LNCaP clone FGC (cell line): ENCODE measurements at regions not wholly inside any gene's neighbourhood (a gene's known extent, or its start where the extent isn't known, plus 50 kb on each side); places are given as distances from the start of the nearest gene placed in this dataset.

Experiments
- DNase-seq: peaks from one replicate; pipeline ENCODE4 v3.0.0-alpha.2; 2011; ENCODE audit warnings: low read depth
- H3K4me3 ChIP-seq: 2 replicates; pipeline ENCODE4 v1.5.1; 2011; ENCODE audit warnings: mild to moderate bottlenecking, low read depth, low read length, control low read depth
- TF ChIP-seq, protein P1 (sequence below): IDR thresholded peaks from 2 replicates; pipeline ENCODE4 v1.5.1; 2012; ENCODE audit warnings: mild to moderate bottlenecking; ENCODE audit not compliant: control insufficient read depth, insufficient read depth; ENCODE audit errors: extremely low read depth

GRCh38 chr2:150946831-150947230 is 314.8 kb downstream of the RBM43 start:
- TF ChIP-seq, protein P1, sequence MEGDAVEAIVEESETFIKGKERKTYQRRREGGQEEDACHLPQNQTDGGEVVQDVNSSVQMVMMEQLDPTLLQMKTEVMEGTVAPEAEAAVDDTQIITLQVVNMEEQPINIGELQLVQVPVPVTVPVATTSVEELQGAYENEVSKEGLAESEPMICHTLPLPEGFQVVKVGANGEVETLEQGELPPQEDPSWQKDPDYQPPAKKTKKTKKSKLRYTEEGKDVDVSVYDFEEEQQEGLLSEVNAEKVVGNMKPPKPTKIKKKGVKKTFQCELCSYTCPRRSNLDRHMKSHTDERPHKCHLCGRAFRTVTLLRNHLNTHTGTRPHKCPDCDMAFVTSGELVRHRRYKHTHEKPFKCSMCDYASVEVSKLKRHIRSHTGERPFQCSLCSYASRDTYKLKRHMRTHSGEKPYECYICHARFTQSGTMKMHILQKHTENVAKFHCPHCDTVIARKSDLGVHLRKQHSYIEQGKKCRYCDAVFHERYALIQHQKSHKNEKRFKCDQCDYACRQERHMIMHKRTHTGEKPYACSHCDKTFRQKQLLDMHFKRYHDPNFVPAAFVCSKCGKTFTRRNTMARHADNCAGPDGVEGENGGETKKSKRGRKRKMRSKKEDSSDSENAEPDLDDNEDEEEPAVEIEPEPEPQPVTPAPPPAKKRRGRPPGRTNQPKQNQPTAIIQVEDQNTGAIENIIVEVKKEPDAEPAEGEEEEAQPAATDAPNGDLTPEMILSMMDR = no peak
- H3K4me3 ChIP-seq = no peak overlapping the region
- no peak for DNase-seq

GRCh38 chr2:150944315-150944714 is 317.3 kb downstream of the RBM43 start:
- no peak overlapping the region for H3K4me3 ChIP-seq
- DNase-seq = no peak
- TF ChIP-seq, protein P1 = no peak

DNA sequence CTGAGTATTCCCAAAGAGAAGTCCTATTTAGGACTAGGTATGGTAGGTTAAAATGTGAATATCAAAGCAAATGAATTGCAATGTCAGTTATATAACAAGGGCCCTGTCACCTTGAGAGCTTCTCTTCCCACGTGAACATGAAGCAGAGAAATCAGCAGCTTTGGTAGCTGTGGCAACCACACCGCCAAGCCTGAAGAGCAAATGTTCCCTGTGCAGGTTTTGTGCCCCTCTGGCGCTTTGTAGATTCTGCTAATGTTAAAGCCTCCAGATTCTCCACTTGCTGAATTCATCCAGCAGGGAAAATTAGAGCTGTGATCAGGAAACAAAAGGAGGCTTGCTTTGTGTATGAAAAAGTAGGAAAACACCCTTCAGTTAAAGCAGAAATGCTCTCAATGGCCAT is 322.6 kb downstream of the RBM43 start:
- TF ChIP-seq, protein P1 = no peak
- no peak overlapping the region for H3K4me3 ChIP-seq
- no peak for DNase-seq

DNA sequence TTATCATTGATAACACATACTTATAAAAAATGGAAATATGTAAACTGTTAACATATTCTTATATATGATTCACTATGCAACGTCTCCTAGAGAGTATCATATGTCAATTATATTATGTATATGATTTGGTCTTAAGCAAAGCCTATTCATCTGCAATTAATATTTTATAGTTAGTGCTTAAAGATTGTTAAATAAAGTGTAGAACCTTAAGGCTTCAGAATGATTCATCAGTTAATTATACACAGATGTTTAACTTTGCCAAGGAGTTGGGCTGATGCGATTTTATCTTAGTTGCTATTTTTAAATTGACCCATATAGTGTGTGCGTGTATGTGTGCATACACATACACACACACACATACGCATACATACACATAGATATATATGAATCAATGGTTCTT is 323.1 kb downstream of the RBM43 start:
- DNase-seq = no peak
- no peak overlapping the region for H3K4me3 ChIP-seq
- TF ChIP-seq, protein P1 = no peak

- no peak overlapping the region for H3K4me3 ChIP-seq
- TF ChIP-seq, protein P1 = no peak
- DNase-seq = peak; percentile 56
Measured at GRCh38 chr2:150937030-150937429, 324.6 kb downstream of the RBM43 start.

GRCh38 chr2:150931451-150931850 is 330.2 kb downstream of the RBM43 start:
- H3K4me3 ChIP-seq = no peak overlapping the region
- TF ChIP-seq, protein P1 = no peak
- no peak for DNase-seq

DNA sequence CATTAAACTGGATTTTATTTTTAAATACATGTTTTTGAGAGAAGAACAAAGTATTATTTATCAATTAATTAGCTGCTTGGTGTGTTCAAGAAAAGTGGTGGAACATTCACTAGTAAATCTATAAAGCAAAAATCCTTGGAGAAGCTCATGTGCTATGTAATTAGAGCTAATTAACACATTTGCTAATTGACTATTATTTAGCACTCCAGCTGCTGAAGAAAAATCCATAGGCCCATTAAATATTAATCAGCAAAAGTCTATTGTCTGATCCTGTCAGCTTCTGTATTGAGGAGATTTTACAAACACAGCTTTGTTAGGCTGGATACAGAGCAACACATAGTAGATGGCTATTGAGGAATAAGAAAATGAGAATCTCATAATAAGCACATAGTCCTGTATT is 336.1 kb downstream of the RBM43 start:
- DNase-seq = no peak
- TF ChIP-seq, protein P1 = no peak
- no peak overlapping the region for H3K4me3 ChIP-seq
